K562 (cell line): ENCODE measurements at regions not wholly inside any gene's neighbourhood (a gene's known extent, or its start where the extent isn't known, plus 50 kb on each side); places are given as distances from the start of the nearest gene placed in this dataset.

Experiments used
- DLX4 ChIP-seq: fragments of 250-450 bp; sonication (Bioruptor Pico); IDR thresholded peaks from 2 replicates; pipeline ENCODE4 v1.6.1; 2021; ENCODE audit warnings: mild to moderate bottlenecking
- GABPB1 ChIP-seq: sonication (generic); formaldehyde crosslinking; IDR thresholded peaks from 2 replicates; pipeline ENCODE4 v1.8.0; 2022; ENCODE audit warnings: mild to moderate bottlenecking, missing genetic modification reagents
- L3MBTL2 ChIP-seq: fragments of 450-650 bp; IDR thresholded peaks from 2 replicates; pipeline ENCODE4 v1.6.1; 2016; ENCODE audit warnings: mild to moderate bottlenecking, moderate library complexity
- MEIS2 ChIP-seq: fragments of 450-650 bp; IDR thresholded peaks from 2 replicates; pipeline ENCODE4 v1.6.1; 2014; ENCODE audit warnings: mild to moderate bottlenecking; ENCODE audit not compliant: partially characterized antibody
- NR2F6 ChIP-seq: fragments of 450-650 bp; formaldehyde crosslinking; IDR thresholded peaks from 2 replicates; pipeline ENCODE4 v1.4.0; 2020; ENCODE audit warnings: mild to moderate bottlenecking
- RBM39 ChIP-seq: fragments of 200-400 bp; formaldehyde crosslinking; optimal IDR thresholded peaks from 2 replicates; pipeline ENCODE3; 2018; ENCODE audit warnings: low read depth, low read length
- RCOR1 ChIP-seq, 2 experiments: IDR thresholded peaks; 2 replicates each; pipeline ENCODE4 v1.6.1; 2012; ENCODE audit warnings: low read depth in 2 of 2, low read length in 2 of 2, borderline replicate concordance in 1 of 2, improper control_type of control experiment in 1 of 2
- REST ChIP-seq, 2 experiments: fragments of 450-650 bp; formaldehyde crosslinking in 1 of 2; IDR thresholded peaks; 2 replicates each; pipeline versions ENCODE4 v1.4.0 to v1.6.1; 2014 to 2020; ENCODE audit warnings: mild to moderate bottlenecking in 2 of 2, borderline replicate concordance in 1 of 2, low read depth in 1 of 2
- ZNF212 ChIP-seq: fragments of 450-650 bp; formaldehyde crosslinking; IDR thresholded peaks from 2 replicates; pipeline ENCODE4 v1.4.0; 2020; ENCODE audit warnings: mild to moderate bottlenecking
- ZNF778 ChIP-seq: fragments of 450-650 bp; formaldehyde crosslinking; IDR thresholded peaks from 2 replicates; pipeline ENCODE4 v1.4.0; 2020; ENCODE audit warnings: mild to moderate bottlenecking, moderate library complexity
- TF ChIP-seq, protein P1 (sequence below): fragments of 450-650 bp; IDR thresholded peaks from 2 replicates; pipeline ENCODE4 v1.6.1; 2016
- TF ChIP-seq, protein P2 (sequence below): fragments of 250-450 bp; sonication (Bioruptor Pico); IDR thresholded peaks from 2 replicates; pipeline ENCODE4 v1.9.0; 2021; ENCODE audit warnings: mild to moderate bottlenecking, inconsistent platforms

GRCh38 chr7:65251851-65252620 lies 121.6 kb upstream of the ZNF92 start (continued):
- TF ChIP-seq DLX4 (CRISPR knock-in tag) = no peak
- peak; percentile 18; the same call in 1 of the 2 replicates for TF ChIP-seq L3MBTL2
- TF ChIP-seq MEIS2 = peak; percentile 82
- TF ChIP-seq ZNF778 = no peak
- TF ChIP-seq GABPB1 (CRISPR knock-in tag) = peak; percentile 67
- no peak for TF ChIP-seq RBM39
- no peak for TF ChIP-seq NR2F6 (CRISPR knock-in tag)
- TF ChIP-seq, protein P1, sequence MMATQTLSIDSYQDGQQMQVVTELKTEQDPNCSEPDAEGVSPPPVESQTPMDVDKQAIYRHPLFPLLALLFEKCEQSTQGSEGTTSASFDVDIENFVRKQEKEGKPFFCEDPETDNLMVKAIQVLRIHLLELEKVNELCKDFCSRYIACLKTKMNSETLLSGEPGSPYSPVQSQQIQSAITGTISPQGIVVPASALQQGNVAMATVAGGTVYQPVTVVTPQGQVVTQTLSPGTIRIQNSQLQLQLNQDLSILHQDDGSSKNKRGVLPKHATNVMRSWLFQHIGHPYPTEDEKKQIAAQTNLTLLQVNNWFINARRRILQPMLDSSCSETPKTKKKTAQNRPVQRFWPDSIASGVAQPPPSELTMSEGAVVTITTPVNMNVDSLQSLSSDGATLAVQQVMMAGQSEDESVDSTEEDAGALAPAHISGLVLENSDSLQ = peak; percentile 80
- peak; percentile 52 to 90; a peak in 3 of 4 replicates for TF ChIP-seq RCOR1 (IDR thresholded peaks at IDR 0.05; ENCODE audit: borderline replicate concordance in 1 of 2, low read depth in 2 of 2, low read length in 2 of 2)
- TF ChIP-seq, protein P2, sequence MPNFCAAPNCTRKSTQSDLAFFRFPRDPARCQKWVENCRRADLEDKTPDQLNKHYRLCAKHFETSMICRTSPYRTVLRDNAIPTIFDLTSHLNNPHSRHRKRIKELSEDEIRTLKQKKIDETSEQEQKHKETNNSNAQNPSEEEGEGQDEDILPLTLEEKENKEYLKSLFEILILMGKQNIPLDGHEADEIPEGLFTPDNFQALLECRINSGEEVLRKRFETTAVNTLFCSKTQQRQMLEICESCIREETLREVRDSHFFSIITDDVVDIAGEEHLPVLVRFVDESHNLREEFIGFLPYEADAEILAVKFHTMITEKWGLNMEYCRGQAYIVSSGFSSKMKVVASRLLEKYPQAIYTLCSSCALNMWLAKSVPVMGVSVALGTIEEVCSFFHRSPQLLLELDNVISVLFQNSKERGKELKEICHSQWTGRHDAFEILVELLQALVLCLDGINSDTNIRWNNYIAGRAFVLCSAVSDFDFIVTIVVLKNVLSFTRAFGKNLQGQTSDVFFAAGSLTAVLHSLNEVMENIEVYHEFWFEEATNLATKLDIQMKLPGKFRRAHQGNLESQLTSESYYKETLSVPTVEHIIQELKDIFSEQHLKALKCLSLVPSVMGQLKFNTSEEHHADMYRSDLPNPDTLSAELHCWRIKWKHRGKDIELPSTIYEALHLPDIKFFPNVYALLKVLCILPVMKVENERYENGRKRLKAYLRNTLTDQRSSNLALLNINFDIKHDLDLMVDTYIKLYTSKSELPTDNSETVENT (CRISPR knock-in tag) = no peak
- TF ChIP-seq ZNF212 (CRISPR knock-in tag) = no peak
- TF ChIP-seq REST (IDR thresholded peaks at IDR 0.05; ENCODE audit: borderline replicate concordance) = no peak
- no peak for TF ChIP-seq REST (CRISPR knock-in tag; IDR thresholded peaks at IDR 0.05; ENCODE audit: low read depth)
